Neural crest cell (in vitro differentiated cells): ENCODE measurements at regions not wholly inside any gene's neighbourhood (a gene's known extent, or its start where the extent isn't known, plus 50 kb on each side); places are given as distances from the start of the nearest gene placed in this dataset.

ENCODE experiments used
- DNase-seq: peaks from one replicate; pipeline ENCODE4 v3.0.0; 2021; ENCODE audit warnings: low read depth, mixed read lengths, low spot score
- H3K27ac Mint-ChIP-seq: one replicate; pipeline ENCODE4 v1.8.0; 2021; ENCODE audit warnings: mild to moderate bottlenecking, mixed read lengths; ENCODE audit not compliant: unreplicated experiment
- H3K27me3 Mint-ChIP-seq: 2 replicates; pipeline ENCODE4 v1.8.0; 2021; ENCODE audit warnings: low read depth, mild to moderate bottlenecking, mixed read lengths
- H3K36me3 Mint-ChIP-seq: 2 replicates; pipeline ENCODE4 v1.8.0; 2021; ENCODE audit warnings: low read depth, mild to moderate bottlenecking, mixed read lengths
- H3K4me1 Mint-ChIP-seq: 2 replicates; pipeline ENCODE4 v1.8.0; 2021; ENCODE audit warnings: mixed read lengths
- H3K4me3 Mint-ChIP-seq: one replicate; pipeline ENCODE4 v1.8.0; 2021; ENCODE audit warnings: mild to moderate bottlenecking, mixed read lengths
- H3K9me3 Mint-ChIP-seq: 2 replicates; pipeline ENCODE4 v1.8.0; 2021; ENCODE audit warnings: mixed read lengths
- TF ChIP-seq, protein P1 (sequence below): fragments of 200-600 bp; sonication (generic); conservative IDR thresholded peaks from 2 replicates; pipeline ENCODE4 v1.5.0; 2021; ENCODE audit warnings: antibody characterized with exemption, mild to moderate bottlenecking

DNA sequence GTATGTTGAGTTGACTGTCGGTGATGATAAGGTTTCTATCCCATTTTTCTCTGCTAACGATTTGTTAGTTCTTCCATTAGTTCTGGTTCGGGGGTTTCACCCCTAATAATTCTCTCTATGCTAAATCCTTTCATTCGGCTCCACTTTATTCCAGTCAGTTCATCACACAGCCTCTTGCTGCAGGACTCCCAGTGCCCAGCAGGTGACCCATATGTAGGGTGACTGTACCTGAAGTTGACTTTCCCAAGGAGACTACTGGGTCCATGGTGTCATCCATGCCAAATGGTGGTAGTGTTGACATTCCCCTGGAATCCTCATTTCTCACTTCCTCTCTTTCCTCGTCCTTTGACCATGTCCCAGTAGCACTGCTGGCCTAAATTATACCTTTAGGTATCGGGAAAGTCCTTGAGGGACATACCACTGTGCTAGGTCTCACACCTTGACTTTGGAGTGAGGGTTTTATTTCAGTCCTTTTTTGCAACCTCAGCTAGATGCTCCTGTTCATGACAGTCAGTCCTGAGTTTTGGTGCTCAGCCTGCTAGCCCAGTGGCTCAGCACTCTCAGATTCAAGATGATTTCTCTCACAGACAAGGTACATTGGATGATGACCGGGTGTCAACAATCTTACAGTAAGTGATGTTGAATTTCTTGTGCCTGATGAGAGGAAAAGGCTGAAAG lies 105.1 kb upstream of the ARHGAP24 start:
- no peak overlapping the region for H3K4me3 Mint-ChIP-seq
- TF ChIP-seq, protein P1, sequence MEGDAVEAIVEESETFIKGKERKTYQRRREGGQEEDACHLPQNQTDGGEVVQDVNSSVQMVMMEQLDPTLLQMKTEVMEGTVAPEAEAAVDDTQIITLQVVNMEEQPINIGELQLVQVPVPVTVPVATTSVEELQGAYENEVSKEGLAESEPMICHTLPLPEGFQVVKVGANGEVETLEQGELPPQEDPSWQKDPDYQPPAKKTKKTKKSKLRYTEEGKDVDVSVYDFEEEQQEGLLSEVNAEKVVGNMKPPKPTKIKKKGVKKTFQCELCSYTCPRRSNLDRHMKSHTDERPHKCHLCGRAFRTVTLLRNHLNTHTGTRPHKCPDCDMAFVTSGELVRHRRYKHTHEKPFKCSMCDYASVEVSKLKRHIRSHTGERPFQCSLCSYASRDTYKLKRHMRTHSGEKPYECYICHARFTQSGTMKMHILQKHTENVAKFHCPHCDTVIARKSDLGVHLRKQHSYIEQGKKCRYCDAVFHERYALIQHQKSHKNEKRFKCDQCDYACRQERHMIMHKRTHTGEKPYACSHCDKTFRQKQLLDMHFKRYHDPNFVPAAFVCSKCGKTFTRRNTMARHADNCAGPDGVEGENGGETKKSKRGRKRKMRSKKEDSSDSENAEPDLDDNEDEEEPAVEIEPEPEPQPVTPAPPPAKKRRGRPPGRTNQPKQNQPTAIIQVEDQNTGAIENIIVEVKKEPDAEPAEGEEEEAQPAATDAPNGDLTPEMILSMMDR: no peak
- no peaks in the 10 kb centered on the region for H3K9me3 Mint-ChIP-seq
- no peaks in the 10 kb centered on the region for H3K36me3 Mint-ChIP-seq
- H3K27ac Mint-ChIP-seq: no peak overlapping the region
- no peak for DNase-seq
- peaks cover 2% of the 10 kb centered on the region for H3K27me3 Mint-ChIP-seq
- peaks cover 16% of the 10 kb centered on the region for H3K4me1 Mint-ChIP-seq

DNA sequence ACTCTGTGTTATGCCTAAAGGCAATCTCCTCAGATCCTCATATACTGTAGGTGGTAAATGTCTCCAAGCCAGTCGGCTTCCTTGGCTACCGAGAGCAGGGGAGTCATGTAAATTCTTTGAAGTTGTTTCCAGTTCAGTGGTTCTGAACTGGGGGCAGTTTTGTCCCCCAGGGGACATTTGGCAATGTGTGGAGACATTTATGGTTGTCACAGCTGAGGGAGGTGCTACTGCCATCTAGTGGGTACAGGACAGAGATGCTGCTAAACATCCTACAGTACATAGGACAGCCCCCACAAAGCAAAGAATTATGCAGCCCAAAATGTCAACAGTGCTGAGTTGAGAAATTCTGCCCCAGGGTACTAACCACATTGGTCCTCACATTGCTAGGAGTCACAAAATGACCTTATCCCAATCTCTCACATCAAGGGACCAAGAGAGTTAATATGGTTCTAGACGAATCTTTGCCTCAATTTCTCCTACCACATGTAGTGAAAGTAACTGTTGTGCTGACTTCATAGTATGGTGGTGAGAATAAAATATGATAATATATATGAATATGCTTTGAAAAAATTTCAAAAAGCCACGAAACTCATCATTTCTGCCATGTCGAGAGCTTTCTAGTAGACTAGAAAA lies 104.4 kb upstream of the ARHGAP24 start:
- no peak overlapping the region for H3K27ac Mint-ChIP-seq
- TF ChIP-seq, protein P1: peak; percentile 80
- no peaks in the 10 kb centered on the region for H3K9me3 Mint-ChIP-seq
- H3K4me1 Mint-ChIP-seq: peaks cover 16% of the 10 kb centered on the region
- no peaks in the 10 kb centered on the region for H3K36me3 Mint-ChIP-seq
- H3K27me3 Mint-ChIP-seq: peaks cover 2% of the 10 kb centered on the region
- DNase-seq: peak; percentile 27
- no peak overlapping the region for H3K4me3 Mint-ChIP-seq

DNA sequence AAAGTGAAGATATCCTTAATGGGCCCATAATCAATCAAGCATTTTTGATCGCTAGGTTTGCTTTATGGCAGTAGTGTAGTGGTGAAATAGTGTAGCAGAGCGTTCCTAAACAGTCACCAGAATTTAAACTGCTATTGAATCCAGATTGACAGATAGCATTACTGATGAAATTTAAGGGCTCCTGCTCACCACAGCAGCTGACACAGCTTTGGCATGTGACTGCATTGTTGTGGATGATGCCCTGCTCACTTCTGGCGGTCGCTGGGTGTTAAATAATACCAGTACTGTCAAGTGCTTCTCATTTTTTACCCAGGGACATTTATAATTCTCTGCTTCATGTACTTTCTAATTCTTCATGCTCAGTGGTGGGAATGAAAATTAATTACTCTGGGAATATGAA lies 102.0 kb upstream of the ARHGAP24 start:
- Mint-ChIP-seq H3K4me3 (no peak overlapping the region), H3K4me1 (peaks cover 16% of the 10 kb centered on the region), H3K27me3 (peaks cover 2% of the 10 kb centered on the region), H3K36me3 (no peaks in the 10 kb centered on the region), H3K27ac (no peak overlapping the region), H3K9me3 (no peaks in the 10 kb centered on the region)
- no peak for DNase-seq
- TF ChIP-seq, protein P1: no peak

DNA sequence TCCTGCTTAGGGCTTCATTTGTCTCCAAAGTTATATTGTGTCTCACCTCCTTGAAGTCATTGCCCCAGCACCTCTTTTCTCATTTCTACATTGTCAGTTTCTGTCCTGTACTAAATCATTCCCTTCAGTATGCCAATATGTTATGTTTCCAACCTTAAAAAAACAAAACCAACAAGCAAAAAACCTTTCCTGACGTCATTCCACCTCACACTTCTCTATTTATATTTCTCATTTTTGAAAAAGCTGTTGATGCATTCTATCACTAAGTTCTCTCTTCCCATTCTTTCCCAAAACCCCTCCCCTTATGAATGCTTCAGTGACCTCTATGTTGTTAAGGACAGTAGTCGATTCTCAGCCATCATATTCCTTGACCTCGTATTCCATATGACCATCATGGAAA lies 98.7 kb upstream of the ARHGAP24 start:
- TF ChIP-seq, protein P1: no peak
- Mint-ChIP-seq H3K9me3 (no peaks in the 10 kb centered on the region), H3K27ac (no peak overlapping the region), H3K27me3 (peaks cover 2% of the 10 kb centered on the region), H3K4me1 (no peaks in the 10 kb centered on the region), H3K36me3 (no peaks in the 10 kb centered on the region), H3K4me3 (no peak overlapping the region)
- DNase-seq: no peak

DNA sequence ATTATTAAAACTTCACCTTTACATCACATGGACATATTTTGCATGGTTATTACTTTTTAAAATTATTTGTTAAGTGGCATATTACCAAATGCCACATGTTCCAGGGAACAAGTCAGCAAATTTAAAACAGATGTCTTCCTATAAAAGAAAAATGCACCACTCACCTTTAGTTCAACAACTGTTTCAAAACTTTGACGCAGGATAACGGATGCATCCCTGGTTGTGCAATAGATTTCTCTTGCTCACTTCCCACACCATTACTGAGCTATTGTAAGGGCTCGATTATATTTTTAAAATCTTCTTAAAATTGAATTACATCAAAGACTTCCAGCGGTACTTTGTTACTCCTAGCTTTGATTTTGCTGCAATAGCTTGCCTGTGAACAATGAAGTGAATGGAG lies 93.0 kb upstream of the ARHGAP24 start:
- H3K36me3 Mint-ChIP-seq: no peaks in the 10 kb centered on the region
- H3K4me1 Mint-ChIP-seq: no peaks in the 10 kb centered on the region
- no peak overlapping the region for H3K4me3 Mint-ChIP-seq
- peaks cover 6% of the 10 kb centered on the region for H3K9me3 Mint-ChIP-seq
- H3K27ac Mint-ChIP-seq: no peak overlapping the region
- H3K27me3 Mint-ChIP-seq: no peaks in the 10 kb centered on the region
- TF ChIP-seq, protein P1: no peak
- no peak for DNase-seq
